A673 (cell line): ENCODE measurements at regions not wholly inside any gene's neighbourhood (a gene's known extent, or its start where the extent isn't known, plus 50 kb on each side); places are given as distances from the start of the nearest gene placed in this dataset.

Experiments used
- BruUV-seq: library from RNA; stranded (reverse); fragments of 400-500 nt; replicated peaks from 2 replicates; lab custom pipeline; 2021; lab: Mats Ljungman, UMichigan
- CTCF ChIA-PET: fragments of 300-600 bp; sonication (Branson Sonifier 250); formaldehyde crosslinking; loops from one replicate; lab custom pipeline; 2022; ENCODE audit warnings: antibody characterized with exemption; lab: Charles Lee
- POLR2A ChIA-PET: fragments of 300-600 bp; sonication (Branson Sonifier 250); formaldehyde crosslinking; loops from one replicate; lab custom pipeline; 2022; ENCODE audit warnings: antibody characterized with exemption; ENCODE audit not compliant: low non-redundant PET; lab: Charles Lee
- DNase-seq: peaks from one replicate; pipeline ENCODE4 v3.0.0-alpha.2; 2015; ENCODE audit warnings: low spot score
- H3K27ac ChIP-seq: fragments of 200-600 bp; sonication (generic); 2 replicates; pipeline ENCODE4 v1.5.1; 2016; ENCODE audit warnings: mixed run types, low read depth, mild to moderate bottlenecking, mixed read lengths, antibody characterized with exemption, low read length; ENCODE audit not compliant: poor library complexity, severe bottlenecking
- H3K27me3 ChIP-seq: fragments of 200-600 bp; sonication (generic); replicated peaks from 2 replicates; pipeline ENCODE4 v1.6.1; 2017; ENCODE audit warnings: mixed run types, low read depth, mild to moderate bottlenecking, mixed read lengths, antibody characterized with exemption, low read length; ENCODE audit not compliant: insufficient read depth, poor library complexity
- H3K36me3 ChIP-seq: fragments of 200-600 bp; sonication (generic); 2 replicates; pipeline ENCODE4 v1.6.1; 2016; ENCODE audit warnings: mixed run types, mild to moderate bottlenecking, mixed read lengths, antibody characterized with exemption, low read length; ENCODE audit not compliant: insufficient read depth, poor library complexity, severe bottlenecking
- H3K4me1 ChIP-seq: fragments of 200-600 bp; sonication (generic); 2 replicates; pipeline ENCODE4 v1.6.1; 2017; ENCODE audit warnings: mixed run types, mild to moderate bottlenecking, mixed read lengths, antibody characterized with exemption, low read length; ENCODE audit not compliant: insufficient read depth, poor library complexity, severe bottlenecking
- H3K4me3 ChIP-seq: fragments of 200-600 bp; sonication (generic); 2 replicates; pipeline ENCODE4 v1.5.1; 2016; ENCODE audit warnings: low read depth, mixed run types, mild to moderate bottlenecking, mixed read lengths, low read length; ENCODE audit not compliant: poor library complexity, severe bottlenecking
- H3K9me3 ChIP-seq: fragments of 200-600 bp; sonication (generic); 2 replicates; pipeline ENCODE4 v1.6.1; 2016; ENCODE audit warnings: mixed run types, low read depth, mild to moderate bottlenecking, mixed read lengths, antibody characterized with exemption, low read length; ENCODE audit not compliant: poor library complexity, severe bottlenecking
- CTCF ChIP-seq: fragments of 300-800, 200-600 bp; sonication (generic); conservative IDR thresholded peaks from 2 replicates; pipeline ENCODE4 v1.5.1; 2017; ENCODE audit warnings: low read depth, mild to moderate bottlenecking, antibody characterized with exemption, low read length, moderate library complexity, mixed read lengths
- EZH2 ChIP-seq: fragments of 200-600 bp; sonication (generic); IDR thresholded peaks from 2 replicates; pipeline ENCODE4 v1.6.1; 2017; ENCODE audit warnings: borderline replicate concordance, low read depth, mild to moderate bottlenecking, mixed read lengths, antibody characterized with exemption, low read length; ENCODE audit not compliant: poor library complexity, severe bottlenecking
- intact Hi-C: fragments of 100-400 bp; cut with micrococcal nuclease; formaldehyde crosslinking; loops from one replicate; pipeline ENCODE4 v1.10.0; 2022; ENCODE audit not compliant: unreplicated experiment

- no TSS peak for BruUV-seq
- Histone ChIP-seq H3K27ac (no peak overlapping the region), H3K9me3 (no peaks in the 10 kb centered on the region), H3K4me3 (no peak overlapping the region), H3K4me1 (no peaks in the 10 kb centered on the region), H3K27me3 (no peaks in the 10 kb centered on the region), H3K36me3 (no peaks in the 10 kb centered on the region)
- CTCF ChIA-PET: no interaction called here
- TF ChIP-seq CTCF: no peak
- no peak for TF ChIP-seq EZH2
- no peak for DNase-seq
- POLR2A ChIA-PET: no interaction called here
- intact Hi-C loops: no loop called here
Observed at GRCh38 chr3:196147116-196147515, 64.1 kb downstream of the ZDHHC19 start.

GRCh38 chr3:196145468-196146262, 63.8 kb upstream of the TFRC start:
- DNase-seq: no peak
- POLR2A ChIA-PET: no interaction called here
- TF ChIP-seq EZH2 (no peak), CTCF (no peak)
- Histone ChIP-seq H3K27ac (no peak overlapping the region), H3K4me1 (no peaks in the 10 kb centered on the region), H3K27me3 (no peaks in the 10 kb centered on the region), H3K4me3 (no peak overlapping the region), H3K9me3 (no peaks in the 10 kb centered on the region), H3K36me3 (no peaks in the 10 kb centered on the region)
- BruUV-seq: no TSS peak
- intact Hi-C loops: no loop called here
- CTCF ChIA-PET: interaction anchor here (0.6 kb wide), 1 partner anchor 73 kb away, joined by 4 read pairs; no protein-coding TSS in a partner anchor

- DNase-seq: no peak
- H3K36me3 ChIP-seq: no peaks in the 10 kb centered on the region
- H3K27me3 ChIP-seq: no peaks in the 10 kb centered on the region
- intact Hi-C loops: no loop called here
- no peaks in the 10 kb centered on the region for H3K9me3 ChIP-seq
- no TSS peak for BruUV-seq
- H3K4me3 ChIP-seq: no peak overlapping the region
- ChIA-PET POLR2A (no interaction called here), CTCF (no interaction called here)
- H3K4me1 ChIP-seq: no peaks in the 10 kb centered on the region
- TF ChIP-seq EZH2: no peak
- TF ChIP-seq CTCF: no peak
- no peak overlapping the region for H3K27ac ChIP-seq
Observed at GRCh38 chr3:196144383-196145105, 62.7 kb upstream of the TFRC start.
